ENCODE measurements at regions not wholly inside any gene's neighbourhood (a gene's known extent, or its start where the extent isn't known, plus 50 kb on each side); places are given as distances from the start of the nearest gene placed in this dataset.

DNA sequence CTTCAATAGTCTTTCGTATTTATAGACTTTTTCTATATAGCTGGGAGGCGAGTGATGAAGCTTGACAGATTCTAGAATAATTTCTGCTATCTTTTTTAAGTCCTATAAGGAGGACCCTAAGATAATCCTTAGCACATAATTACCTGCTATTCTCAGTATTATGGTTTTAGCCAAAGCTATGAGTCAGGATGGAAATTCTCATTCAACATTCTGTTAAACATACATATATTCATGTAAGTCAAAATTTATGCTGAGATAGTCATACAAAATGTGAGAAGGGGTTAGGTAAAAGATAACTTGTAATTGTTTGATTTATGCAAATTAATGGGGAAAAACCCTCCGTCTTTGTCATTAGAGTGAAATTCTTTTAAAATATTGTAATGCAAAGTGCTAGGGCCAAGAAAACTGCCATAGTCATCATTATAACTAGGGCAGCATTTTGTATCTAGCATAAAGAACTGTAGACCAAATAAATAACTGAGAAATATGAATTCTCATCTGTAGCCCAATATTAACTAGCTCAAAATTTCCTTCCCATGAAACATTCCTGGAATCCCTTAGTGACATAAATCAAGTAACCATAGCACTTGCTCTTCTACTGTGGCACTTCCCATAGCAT lies 118.5 kb downstream of the MRPS30 start:
- H3K9me3 ChIP-seq (ENCODE audit: low read depth): no peaks in the 10 kb centered on the region
- 89% methylated on average over 3 of the region's 3 CpGs for WGBS (ENCODE audit: low lambda C conversion rate, missing lambda C conversion rate)
- no peak for DNase-seq (ENCODE audit: low spot score)
- no peak overlapping the region for H2AFZ ChIP-seq
- H3K36me3 ChIP-seq (replicated peaks; ENCODE audit: insufficient read depth, low read depth): no peaks in the 10 kb centered on the region
- no peaks in the 10 kb centered on the region for H4K20me1 ChIP-seq (ENCODE audit: insufficient read depth, poor library complexity, severe bottlenecking)
- no peak overlapping the region for H3K4me3 ChIP-seq
- H3K27me3 ChIP-seq: no peaks in the 10 kb centered on the region
- no peaks in the 10 kb centered on the region for H3K79me2 ChIP-seq
- H3K4me1 ChIP-seq (ENCODE audit: insufficient read depth): no peaks in the 10 kb centered on the region
- H3K4me2 ChIP-seq: no peak overlapping the region
- no peaks in the 10 kb centered on the region for H3K9me2 ChIP-seq (replicated peaks; ENCODE audit: insufficient read depth)
- TF ChIP-seq, protein P1, sequence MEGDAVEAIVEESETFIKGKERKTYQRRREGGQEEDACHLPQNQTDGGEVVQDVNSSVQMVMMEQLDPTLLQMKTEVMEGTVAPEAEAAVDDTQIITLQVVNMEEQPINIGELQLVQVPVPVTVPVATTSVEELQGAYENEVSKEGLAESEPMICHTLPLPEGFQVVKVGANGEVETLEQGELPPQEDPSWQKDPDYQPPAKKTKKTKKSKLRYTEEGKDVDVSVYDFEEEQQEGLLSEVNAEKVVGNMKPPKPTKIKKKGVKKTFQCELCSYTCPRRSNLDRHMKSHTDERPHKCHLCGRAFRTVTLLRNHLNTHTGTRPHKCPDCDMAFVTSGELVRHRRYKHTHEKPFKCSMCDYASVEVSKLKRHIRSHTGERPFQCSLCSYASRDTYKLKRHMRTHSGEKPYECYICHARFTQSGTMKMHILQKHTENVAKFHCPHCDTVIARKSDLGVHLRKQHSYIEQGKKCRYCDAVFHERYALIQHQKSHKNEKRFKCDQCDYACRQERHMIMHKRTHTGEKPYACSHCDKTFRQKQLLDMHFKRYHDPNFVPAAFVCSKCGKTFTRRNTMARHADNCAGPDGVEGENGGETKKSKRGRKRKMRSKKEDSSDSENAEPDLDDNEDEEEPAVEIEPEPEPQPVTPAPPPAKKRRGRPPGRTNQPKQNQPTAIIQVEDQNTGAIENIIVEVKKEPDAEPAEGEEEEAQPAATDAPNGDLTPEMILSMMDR (IDR thresholded peaks at IDR 0.05; ENCODE audit: poor library complexity): no peak
- TF ChIP-seq EZH2phosphoT487 (IDR thresholded peaks at IDR 0.05; ENCODE audit: low read depth, severe bottlenecking, unreplicated experiment) (no peak), EZH2 (IDR thresholded peaks at IDR 0.05; ENCODE audit: borderline replicate concordance) (no peak)
- H3K27ac ChIP-seq: no peak overlapping the region

- no peak overlapping the region for H2AFZ ChIP-seq
- H3K27me3 ChIP-seq: no peaks in the 10 kb centered on the region
- TF ChIP-seq EZH2 (IDR thresholded peaks at IDR 0.05; ENCODE audit: borderline replicate concordance): no peak
- no peak for TF ChIP-seq EZH2phosphoT487 (IDR thresholded peaks at IDR 0.05; ENCODE audit: low read depth, severe bottlenecking, unreplicated experiment)
- TF ChIP-seq, protein P1 (IDR thresholded peaks at IDR 0.05; ENCODE audit: poor library complexity): no peak
- no peak overlapping the region for H3K4me2 ChIP-seq
- H3K4me3 ChIP-seq: no peak overlapping the region
- no peaks in the 10 kb centered on the region for H4K20me1 ChIP-seq (ENCODE audit: insufficient read depth, poor library complexity, severe bottlenecking)
- H3K9me2 ChIP-seq (replicated peaks; ENCODE audit: insufficient read depth): no peaks in the 10 kb centered on the region
- no peak for DNase-seq (ENCODE audit: low spot score)
- WGBS (ENCODE audit: low lambda C conversion rate, missing lambda C conversion rate): 89% methylated on average over 3 of the region's 3 CpGs
- no peak overlapping the region for H3K27ac ChIP-seq
- H3K9me3 ChIP-seq (ENCODE audit: low read depth): no peaks in the 10 kb centered on the region
- no peaks in the 10 kb centered on the region for H3K79me2 ChIP-seq
- no peaks in the 10 kb centered on the region for H3K4me1 ChIP-seq (ENCODE audit: insufficient read depth)
- H3K36me3 ChIP-seq (replicated peaks; ENCODE audit: insufficient read depth, low read depth): no peaks in the 10 kb centered on the region
These were observed 124.3 kb downstream of the MRPS30 start for GRCh38 chr5:44932922-44933585.

GRCh38 chr5:44933686-44934085 lies 124.9 kb downstream of the MRPS30 start:
- Histone ChIP-seq H3K27ac (no peak overlapping the region), H4K20me1 (ENCODE audit: insufficient read depth, poor library complexity, severe bottlenecking) (no peaks in the 10 kb centered on the region), H3K27me3 (no peaks in the 10 kb centered on the region), H3K9me3 (ENCODE audit: low read depth) (no peaks in the 10 kb centered on the region), H3K9me2 (replicated peaks; ENCODE audit: insufficient read depth) (no peaks in the 10 kb centered on the region), H3K36me3 (replicated peaks; ENCODE audit: insufficient read depth, low read depth) (no peaks in the 10 kb centered on the region), H3K4me3 (no peak overlapping the region), H3K79me2 (no peaks in the 10 kb centered on the region), H2AFZ (no peak overlapping the region), H3K4me2 (no peak overlapping the region), H3K4me1 (ENCODE audit: insufficient read depth) (no peaks in the 10 kb centered on the region)
- DNase-seq (ENCODE audit: low spot score): no peak
- no peak for TF ChIP-seq EZH2phosphoT487 (IDR thresholded peaks at IDR 0.05; ENCODE audit: low read depth, severe bottlenecking, unreplicated experiment)
- no peak for TF ChIP-seq EZH2 (IDR thresholded peaks at IDR 0.05; ENCODE audit: borderline replicate concordance)
- TF ChIP-seq, protein P1 (IDR thresholded peaks at IDR 0.05; ENCODE audit: poor library complexity): no peak
- WGBS (ENCODE audit: low lambda C conversion rate, missing lambda C conversion rate): 80% methylated on average over 3 of the region's 3 CpGs
